ENCODE measurements at regions not wholly inside any gene's neighbourhood (a gene's known extent, or its start where the extent isn't known, plus 50 kb on each side); places are given as distances from the start of the nearest gene placed in this dataset.

- intact Hi-C loops (cut with micrococcal nuclease), result no loop called here
- H3K4me1 ChIP-seq (ENCODE audit: control insufficient read depth in 1 of 2, insufficient read depth in 2 of 2, low read length in 2 of 2), result no peaks in the 10 kb centered on the region
- H3K79me2 ChIP-seq (ENCODE audit: insufficient read depth, low read length), result no peaks in the 10 kb centered on the region
- no peak for DNase-seq (ENCODE audit: low read depth, low spot score)
- ChIA-PET RAD21 (ENCODE audit: low non-redundant PET in 1 of 2, low total read pairs in 2 of 2, uncharacterized antibody in 2 of 2, unreplicated experiment in 2 of 2) (no interaction called here), POLR2A (interaction anchor here (0.5 kb wide), 1 partner anchor 164 kb away, joined by 3 read pairs; no protein-coding TSS in a partner anchor), CTCF (no interaction called here)
- TF ChIP-seq SP1 (IDR thresholded peaks at IDR 0.05; ENCODE audit: low read depth) (no peak), CBX3 (IDR thresholded peaks at IDR 0.05; ENCODE audit: low read depth) (no peak), MAX (IDR thresholded peaks at IDR 0.05) (no peak), RAD21 (IDR thresholded peaks at IDR 0.05; ENCODE audit: low read depth) (no peak), EZH2phosphoT487 (IDR thresholded peaks at IDR 0.05; ENCODE audit: borderline replicate concordance) (no peak), TCF7L2 (IDR thresholded peaks at IDR 0.05; ENCODE audit: borderline replicate concordance, extremely low read depth, insufficient read depth, insufficient read length) (no peak), POLR2A (IDR thresholded peaks at IDR 0.05; ENCODE audit: borderline replicate concordance, extremely low read depth, insufficient read depth, insufficient read length) (no peak), YY1 (IDR thresholded peaks at IDR 0.05; ENCODE audit: extremely low read depth, insufficient replicate concordance, low read depth, low read length) (no peak), FOSL1 (IDR thresholded peaks at IDR 0.05; ENCODE audit: low read depth) (no peak), JUND (IDR thresholded peaks at IDR 0.05) (no peak)
- ATAC-seq, result no peak
- no peak overlapping the region for H3K27ac ChIP-seq (ENCODE audit: low read depth, low read length)
- H3K4me2 ChIP-seq (ENCODE audit: low read length), result no peak overlapping the region
- no peaks in the 10 kb centered on the region for H3K36me3 ChIP-seq (ENCODE audit: control insufficient read depth in 1 of 2, insufficient read depth in 2 of 2, low read length in 2 of 2)
- H3K9me3 ChIP-seq (ENCODE audit: control insufficient read depth in 1 of 2, insufficient read depth in 1 of 2, low read depth in 1 of 2, low read length in 2 of 2), result no peaks in the 10 kb centered on the region
- no peak overlapping the region for H2AFZ ChIP-seq (ENCODE audit: low read depth, low read length, poor library complexity, severe bottlenecking)
- peaks cover 36% of the 10 kb centered on the region for H3K27me3 ChIP-seq (ENCODE audit: insufficient read depth, low read length)
- no peak overlapping the region for H3K9ac ChIP-seq (ENCODE audit: low read length)
- BruUV-seq (replicated peaks), result no TSS peak
- H4K20me1 ChIP-seq (ENCODE audit: insufficient read depth), result no peaks in the 10 kb centered on the region
- H3K9me2 ChIP-seq (ENCODE audit: insufficient read depth), result no peaks in the 10 kb centered on the region
- H3K4me3 ChIP-seq (replicated peaks in 1 of 2; ENCODE audit: low read depth in 1 of 2, low read length in 2 of 2), result no peak overlapping the region
These were observed 197.0 kb upstream of the C14orf180 start for GRCh38 chr14:104382361-104383087.
